ENCODE measurements at regions not wholly inside any gene's neighbourhood (a gene's known extent, or its start where the extent isn't known, plus 50 kb on each side); places are given as distances from the start of the nearest gene placed in this dataset.

- Mint-ChIP-seq H3K9me3 (no peaks in the 10 kb centered on the region), H3K36me3 (ENCODE audit: low read depth) (no peaks in the 10 kb centered on the region), H3K4me1 (no peaks in the 10 kb centered on the region), H3K27me3 (ENCODE audit: low read depth) (peaks cover 8% of the 10 kb centered on the region), H3K4me3 (no peak overlapping the region), H3K27ac (ENCODE audit: unreplicated experiment) (no peak overlapping the region)
- TF ChIP-seq, protein P1, sequence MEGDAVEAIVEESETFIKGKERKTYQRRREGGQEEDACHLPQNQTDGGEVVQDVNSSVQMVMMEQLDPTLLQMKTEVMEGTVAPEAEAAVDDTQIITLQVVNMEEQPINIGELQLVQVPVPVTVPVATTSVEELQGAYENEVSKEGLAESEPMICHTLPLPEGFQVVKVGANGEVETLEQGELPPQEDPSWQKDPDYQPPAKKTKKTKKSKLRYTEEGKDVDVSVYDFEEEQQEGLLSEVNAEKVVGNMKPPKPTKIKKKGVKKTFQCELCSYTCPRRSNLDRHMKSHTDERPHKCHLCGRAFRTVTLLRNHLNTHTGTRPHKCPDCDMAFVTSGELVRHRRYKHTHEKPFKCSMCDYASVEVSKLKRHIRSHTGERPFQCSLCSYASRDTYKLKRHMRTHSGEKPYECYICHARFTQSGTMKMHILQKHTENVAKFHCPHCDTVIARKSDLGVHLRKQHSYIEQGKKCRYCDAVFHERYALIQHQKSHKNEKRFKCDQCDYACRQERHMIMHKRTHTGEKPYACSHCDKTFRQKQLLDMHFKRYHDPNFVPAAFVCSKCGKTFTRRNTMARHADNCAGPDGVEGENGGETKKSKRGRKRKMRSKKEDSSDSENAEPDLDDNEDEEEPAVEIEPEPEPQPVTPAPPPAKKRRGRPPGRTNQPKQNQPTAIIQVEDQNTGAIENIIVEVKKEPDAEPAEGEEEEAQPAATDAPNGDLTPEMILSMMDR (conservative IDR thresholded peaks at IDR 0.05), result no peak
- no peak for DNase-seq (ENCODE audit: low read depth, low spot score)
Measured at GRCh38 chr2:18172607-18173006, 294.1 kb downstream of the KCNS3 start.

- TF ChIP-seq, protein P1 (conservative IDR thresholded peaks at IDR 0.05), result no peak
- no peaks in the 10 kb centered on the region for H3K9me3 Mint-ChIP-seq
- H3K27ac Mint-ChIP-seq (ENCODE audit: unreplicated experiment), result no peak overlapping the region
- no peaks in the 10 kb centered on the region for H3K4me1 Mint-ChIP-seq
- DNase-seq (ENCODE audit: low read depth, low spot score), result no peak
- H3K4me3 Mint-ChIP-seq, result no peak overlapping the region
- H3K36me3 Mint-ChIP-seq (ENCODE audit: low read depth), result no peaks in the 10 kb centered on the region
- H3K27me3 Mint-ChIP-seq (ENCODE audit: low read depth), result peaks cover 5% of the 10 kb centered on the region
Measured at GRCh38 chr2:18171191-18172139, 293.0 kb downstream of the KCNS3 start.

DNA sequence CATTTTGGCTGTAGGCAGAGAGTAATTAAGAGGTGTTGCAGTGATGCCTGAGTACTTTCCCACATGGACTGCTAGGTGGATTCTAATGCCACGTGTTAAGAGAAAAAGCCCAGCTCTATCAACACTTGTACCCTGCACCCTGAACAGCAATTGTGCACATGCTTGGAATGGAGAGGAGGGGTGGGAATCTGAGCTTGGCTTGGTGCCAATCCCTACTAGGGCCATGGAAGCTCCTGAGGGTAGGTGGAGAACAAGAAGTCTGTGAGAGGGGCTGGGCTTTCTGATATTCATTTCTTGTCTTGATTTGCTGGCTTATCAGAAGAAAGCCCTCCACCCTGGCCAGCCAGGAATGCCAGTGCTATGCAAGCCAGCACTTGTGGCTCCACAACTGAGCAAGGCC, 292.2 kb downstream of the KCNS3 start:
- Mint-ChIP-seq H3K4me1 (no peaks in the 10 kb centered on the region), H3K9me3 (no peaks in the 10 kb centered on the region), H3K4me3 (no peak overlapping the region), H3K27ac (ENCODE audit: unreplicated experiment) (no peak overlapping the region), H3K27me3 (ENCODE audit: low read depth) (peaks cover 4% of the 10 kb centered on the region), H3K36me3 (ENCODE audit: low read depth) (no peaks in the 10 kb centered on the region)
- TF ChIP-seq, protein P1 (conservative IDR thresholded peaks at IDR 0.05), result no peak
- no peak for DNase-seq (ENCODE audit: low read depth, low spot score)

GRCh38 chr2:18169893-18170175, 291.4 kb downstream of the KCNS3 start:
- Mint-ChIP-seq H3K9me3 (no peaks in the 10 kb centered on the region), H3K4me1 (no peaks in the 10 kb centered on the region), H3K27me3 (ENCODE audit: low read depth) (peaks cover 7% of the 10 kb centered on the region), H3K4me3 (no peak overlapping the region), H3K36me3 (ENCODE audit: low read depth) (no peaks in the 10 kb centered on the region), H3K27ac (ENCODE audit: unreplicated experiment) (no peak overlapping the region)
- no peak for DNase-seq (ENCODE audit: low read depth, low spot score)
- TF ChIP-seq, protein P1 (conservative IDR thresholded peaks at IDR 0.05), result no peak

- H3K4me1 Mint-ChIP-seq, result no peaks in the 10 kb centered on the region
- H3K36me3 Mint-ChIP-seq (ENCODE audit: low read depth), result no peaks in the 10 kb centered on the region
- no peaks in the 10 kb centered on the region for H3K9me3 Mint-ChIP-seq
- TF ChIP-seq, protein P1 (conservative IDR thresholded peaks at IDR 0.05), result no peak
- no peak overlapping the region for H3K27ac Mint-ChIP-seq (ENCODE audit: unreplicated experiment)
- DNase-seq (ENCODE audit: low read depth, low spot score), result no peak
- no peak overlapping the region for H3K4me3 Mint-ChIP-seq
- H3K27me3 Mint-ChIP-seq (ENCODE audit: low read depth), result peaks cover 11% of the 10 kb centered on the region
Measured at GRCh38 chr2:18169121-18169892, 290.8 kb downstream of the KCNS3 start.

Measured in neural crest cell (in vitro differentiated cells).